HCT116 (cell line): ENCODE measurements at regions not wholly inside any gene's neighbourhood (a gene's known extent, or its start where the extent isn't known, plus 50 kb on each side); places are given as distances from the start of the nearest gene placed in this dataset.

Experiments used
- ATAC-seq: fragments of 200-7000 bp; cut with Tn5 transposase; 2 replicates; pipeline ENCODE4 v1.9.1; 2020; ENCODE audit warnings: mild to moderate bottlenecking, moderate library complexity
- BruUV-seq: library from RNA; stranded (reverse); fragments of 400-500 nt; replicated peaks from 2 replicates; lab custom pipeline; 2021; lab: Mats Ljungman, UMichigan
- CTCF ChIA-PET: fragments of 300-600 bp; sonication (Branson Sonifier 250); formaldehyde crosslinking; loops from one replicate; lab custom pipeline; 2021; ENCODE audit warnings: antibody characterized with exemption; lab: Charles Lee
- POLR2A ChIA-PET: fragments of 300-600, 350-600 bp; sonication (Branson Sonifier 250); formaldehyde crosslinking; loops from one replicate; lab custom pipeline; 2021; ENCODE audit warnings: antibody characterized with exemption; lab: Charles Lee
- RAD21 ChIA-PET, 2 experiments: fragments of 300-600 bp; sonication (Branson Sonifier 250); formaldehyde crosslinking; loops; one replicate each; lab custom pipeline; 2023; ENCODE audit warnings: low total read pairs in 2 of 2; ENCODE audit not compliant: uncharacterized antibody in 2 of 2, unreplicated experiment in 2 of 2, low non-redundant PET in 1 of 2; lab: Charles Lee
- DNase-seq: peaks from one replicate; pipeline ENCODE4 v3.0.0-alpha.2; 2010; ENCODE audit warnings: low read depth, low spot score
- H2AFZ ChIP-seq: fragments of 200-600 bp; shearing (Covaris generic), sonication (generic); 2 replicates; pipeline ENCODE4 v1.6.1; 2017; ENCODE audit warnings: low read depth, mixed run types, mixed read lengths, antibody characterized with exemption, low read length; ENCODE audit not compliant: poor library complexity, severe bottlenecking
- H3K27ac ChIP-seq: 2 replicates; pipeline ENCODE4 v1.5.1; 2012; ENCODE audit warnings: low read depth, low read length
- H3K27me3 ChIP-seq: fragments of 200-600 bp; sonication (generic); 2 replicates; pipeline ENCODE4 v1.6.1; 2016; ENCODE audit warnings: mixed run types, low read length, mixed read lengths; ENCODE audit not compliant: insufficient read depth
- H3K36me3 ChIP-seq, 2 experiments: fragments of 200-500 bp in 1 of 2; fragments of 200-600 bp in 1 of 2; sonication (Bioruptor generic) in 1 of 2; sonication (generic) in 1 of 2; 2 replicates each; pipeline versions ENCODE4 v1.5.1 to v1.6.1; 2014 to 2016; ENCODE audit warnings: low read length in 2 of 2, inconsistent platforms in 1 of 2, mixed read lengths in 1 of 2, mixed run types in 1 of 2; ENCODE audit not compliant: insufficient read depth in 2 of 2, control insufficient read depth in 1 of 2
- H3K4me1 ChIP-seq, 2 experiments: fragments of 200-600 bp in 1 of 2; sonication (generic) in 1 of 2; 2 replicates each; pipeline versions ENCODE4 v1.5.1 to v1.6.1; 2012 to 2017; ENCODE audit warnings: low read length in 2 of 2, inconsistent platforms in 1 of 2, mild to moderate bottlenecking in 1 of 2, mixed read lengths in 1 of 2, mixed run types in 1 of 2, moderate library complexity in 1 of 2; ENCODE audit not compliant: insufficient read depth in 2 of 2, control insufficient read depth in 1 of 2
- H3K4me2 ChIP-seq: fragments of 200-600 bp; sonication (generic); 2 replicates; pipeline ENCODE4 v1.6.1; 2017; ENCODE audit warnings: mixed run types, low read length, mixed read lengths
- H3K4me3 ChIP-seq, 2 experiments: fragments of 200-600 bp in 1 of 2; sonication (generic) in 1 of 2; replicated peaks in 1 of 2; 2 replicates each; pipeline ENCODE4 v1.5.1; 2011 to 2016; ENCODE audit warnings: low read length in 2 of 2, control low read depth in 1 of 2, low read depth in 1 of 2, mild to moderate bottlenecking in 1 of 2, mixed read lengths in 1 of 2, mixed run types in 1 of 2
- H3K79me2 ChIP-seq: fragments of 200-600 bp; sonication (generic); 2 replicates; pipeline ENCODE4 v1.6.1; 2017; ENCODE audit warnings: mild to moderate bottlenecking, mixed run types, low read length, moderate library complexity, mixed read lengths; ENCODE audit not compliant: insufficient read depth
- H3K9ac ChIP-seq: fragments of 200-600 bp; sonication (generic); 2 replicates; pipeline ENCODE4 v1.6.1; 2016; ENCODE audit warnings: low read length, mixed read lengths
- H3K9me2 ChIP-seq: fragments of 200-600 bp; sonication (generic), shearing (Covaris generic); 2 replicates; pipeline ENCODE4 v1.6.1; 2017; ENCODE audit warnings: mixed run types, mild to moderate bottlenecking, moderate library complexity; ENCODE audit not compliant: insufficient read depth
- H3K9me3 ChIP-seq, 2 experiments: fragments of 200-500 bp in 1 of 2; fragments of 200-600 bp in 1 of 2; sonication (Bioruptor generic) in 1 of 2; sonication (generic) in 1 of 2; 2 replicates each; pipeline ENCODE4 v1.6.1; 2014 to 2017; ENCODE audit warnings: low read length in 2 of 2, mixed read lengths in 2 of 2, inconsistent platforms in 1 of 2, low read depth in 1 of 2, mild to moderate bottlenecking in 1 of 2, mixed run types in 1 of 2, moderate library complexity in 1 of 2; ENCODE audit not compliant: control insufficient read depth in 1 of 2, insufficient read depth in 1 of 2
- H4K20me1 ChIP-seq: fragments of 200-600 bp; sonication (generic), shearing (Covaris generic); 2 replicates; pipeline ENCODE4 v1.6.1; 2017; ENCODE audit warnings: mixed run types, mild to moderate bottlenecking, moderate library complexity; ENCODE audit not compliant: insufficient read depth
- CBX3 ChIP-seq: IDR thresholded peaks from 2 replicates; pipeline ENCODE4 v1.6.1; 2012; ENCODE audit warnings: low read depth
- EZH2phosphoT487 ChIP-seq: fragments of 200-600 bp; IDR thresholded peaks from 2 replicates; pipeline ENCODE4 v1.6.1; 2018; ENCODE audit warnings: antibody characterized with exemption, borderline replicate concordance
- FOSL1 ChIP-seq: IDR thresholded peaks from 2 replicates; pipeline ENCODE4 v1.6.1; 2012; ENCODE audit warnings: low read depth
- JUND ChIP-seq: IDR thresholded peaks from 2 replicates; pipeline ENCODE4 v1.6.1; 2012
- SIN3A ChIP-seq: IDR thresholded peaks from 2 replicates; pipeline ENCODE4 v1.6.1; 2012; ENCODE audit warnings: low read depth
- intact Hi-C: fragments of 100-400 bp; cut with micrococcal nuclease; formaldehyde crosslinking; loops from 2 replicates; pipeline ENCODE4 v1.10.0; 2022
- TF ChIP-seq, protein P1 (sequence below): IDR thresholded peaks from 2 replicates; pipeline ENCODE4 v1.6.1; 2012
- TF ChIP-seq, protein P2 (sequence below): IDR thresholded peaks from 2 replicates; pipeline ENCODE4 v1.6.1; 2012; ENCODE audit warnings: low read depth

DNA sequence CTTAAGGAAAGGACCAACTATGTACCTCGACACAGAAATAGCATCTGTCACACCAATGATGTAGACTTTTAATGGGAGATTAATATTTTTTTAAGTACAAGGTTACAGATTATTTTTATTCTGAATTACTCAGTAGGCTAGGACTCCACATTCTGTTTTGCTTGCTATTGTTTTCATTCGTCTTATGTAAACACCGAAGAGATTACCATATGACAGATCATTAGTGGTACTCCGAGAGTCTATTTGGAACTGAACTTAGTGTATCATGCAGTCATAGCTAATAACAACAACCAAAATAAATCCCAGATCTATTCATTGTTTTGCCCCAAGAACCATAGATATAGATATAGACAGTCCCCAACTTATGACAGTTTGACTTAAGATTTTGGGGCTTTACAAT lies 139.7 kb upstream of the SPRY1 start:
- H3K9me2 ChIP-seq: no peaks in the 10 kb centered on the region
- BruUV-seq: no TSS peak
- H3K79me2 ChIP-seq: no peaks in the 10 kb centered on the region
- H3K4me3 ChIP-seq: no peak overlapping the region
- DNase-seq: no peak
- H4K20me1 ChIP-seq: no peaks in the 10 kb centered on the region
- H3K4me1 ChIP-seq: no peaks in the 10 kb centered on the region
- intact Hi-C loops: no loop called here
- TF ChIP-seq, protein P1, sequence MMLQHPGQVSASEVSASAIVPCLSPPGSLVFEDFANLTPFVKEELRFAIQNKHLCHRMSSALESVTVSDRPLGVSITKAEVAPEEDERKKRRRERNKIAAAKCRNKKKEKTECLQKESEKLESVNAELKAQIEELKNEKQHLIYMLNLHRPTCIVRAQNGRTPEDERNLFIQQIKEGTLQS: no peak
- no peak for TF ChIP-seq FOSL1
- TF ChIP-seq, all 23 proteins: peak for 0
- no peak overlapping the region for H3K27ac ChIP-seq
- H3K9ac ChIP-seq: no peak overlapping the region
- no peaks in the 10 kb centered on the region for H3K27me3 ChIP-seq
- CTCF ChIA-PET: no interaction called here
- H3K9me3 ChIP-seq: no peaks in the 10 kb centered on the region
- H2AFZ ChIP-seq: no peak overlapping the region
- H3K36me3 ChIP-seq: no peaks in the 10 kb centered on the region
- POLR2A ChIA-PET: no interaction called here
- H3K4me2 ChIP-seq: no peak overlapping the region
- RAD21 ChIA-PET: interaction anchor here in 1 of 2 experiments (0.6 kb wide), 1 partner anchor 447 kb away, joined by 3 read pairs; no protein-coding TSS in a partner anchor
- ATAC-seq: no peak

DNA sequence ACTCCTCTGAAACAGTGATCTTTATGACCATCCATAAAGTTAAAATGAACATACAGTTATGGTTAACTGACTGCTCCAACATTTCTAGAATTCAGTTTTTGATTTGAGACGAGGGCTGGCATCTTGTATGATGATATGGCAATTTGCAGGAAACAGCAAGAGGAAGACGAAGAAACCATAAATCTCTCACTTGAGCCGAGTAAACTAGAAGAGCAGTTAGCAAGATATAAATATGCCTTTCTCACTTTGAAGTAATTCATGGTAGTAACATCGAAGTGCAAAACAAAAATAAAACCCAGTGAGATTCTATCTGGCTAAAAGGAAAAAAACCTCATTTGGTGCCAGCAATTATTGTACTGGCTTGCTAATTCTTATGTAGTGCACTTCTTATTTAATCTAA lies 139.0 kb upstream of the SPRY1 start:
- Histone ChIP-seq H2AFZ (no peak overlapping the region), H3K9me3 (no peaks in the 10 kb centered on the region), H3K79me2 (no peaks in the 10 kb centered on the region), H3K4me2 (no peak overlapping the region), H4K20me1 (no peaks in the 10 kb centered on the region), H3K4me3 (no peak overlapping the region), H3K27ac (no peak overlapping the region), H3K9me2 (no peaks in the 10 kb centered on the region), H3K4me1 (no peaks in the 10 kb centered on the region), H3K36me3 (no peaks in the 10 kb centered on the region), H3K9ac (no peak overlapping the region), H3K27me3 (no peaks in the 10 kb centered on the region)
- TF ChIP-seq, protein P2, sequence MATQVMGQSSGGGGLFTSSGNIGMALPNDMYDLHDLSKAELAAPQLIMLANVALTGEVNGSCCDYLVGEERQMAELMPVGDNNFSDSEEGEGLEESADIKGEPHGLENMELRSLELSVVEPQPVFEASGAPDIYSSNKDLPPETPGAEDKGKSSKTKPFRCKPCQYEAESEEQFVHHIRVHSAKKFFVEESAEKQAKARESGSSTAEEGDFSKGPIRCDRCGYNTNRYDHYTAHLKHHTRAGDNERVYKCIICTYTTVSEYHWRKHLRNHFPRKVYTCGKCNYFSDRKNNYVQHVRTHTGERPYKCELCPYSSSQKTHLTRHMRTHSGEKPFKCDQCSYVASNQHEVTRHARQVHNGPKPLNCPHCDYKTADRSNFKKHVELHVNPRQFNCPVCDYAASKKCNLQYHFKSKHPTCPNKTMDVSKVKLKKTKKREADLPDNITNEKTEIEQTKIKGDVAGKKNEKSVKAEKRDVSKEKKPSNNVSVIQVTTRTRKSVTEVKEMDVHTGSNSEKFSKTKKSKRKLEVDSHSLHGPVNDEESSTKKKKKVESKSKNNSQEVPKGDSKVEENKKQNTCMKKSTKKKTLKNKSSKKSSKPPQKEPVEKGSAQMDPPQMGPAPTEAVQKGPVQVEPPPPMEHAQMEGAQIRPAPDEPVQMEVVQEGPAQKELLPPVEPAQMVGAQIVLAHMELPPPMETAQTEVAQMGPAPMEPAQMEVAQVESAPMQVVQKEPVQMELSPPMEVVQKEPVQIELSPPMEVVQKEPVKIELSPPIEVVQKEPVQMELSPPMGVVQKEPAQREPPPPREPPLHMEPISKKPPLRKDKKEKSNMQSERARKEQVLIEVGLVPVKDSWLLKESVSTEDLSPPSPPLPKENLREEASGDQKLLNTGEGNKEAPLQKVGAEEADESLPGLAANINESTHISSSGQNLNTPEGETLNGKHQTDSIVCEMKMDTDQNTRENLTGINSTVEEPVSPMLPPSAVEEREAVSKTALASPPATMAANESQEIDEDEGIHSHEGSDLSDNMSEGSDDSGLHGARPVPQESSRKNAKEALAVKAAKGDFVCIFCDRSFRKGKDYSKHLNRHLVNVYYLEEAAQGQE: no peak
- TF ChIP-seq SIN3A (no peak), CBX3 (no peak), JUND (no peak), EZH2phosphoT487 (no peak)
- no peak for ATAC-seq
- intact Hi-C loops: no loop called here
- BruUV-seq: no TSS peak
- ChIA-PET CTCF (no interaction called here), RAD21 (interaction anchor here in 1 of 2 experiments (0.6 kb wide), 1 partner anchor 447 kb away, joined by 3 read pairs; no protein-coding TSS in a partner anchor), POLR2A (no interaction called here)
- no peak for DNase-seq
